IPS-20b (cell line): ENCODE measurements at regions not wholly inside any gene's neighbourhood (a gene's known extent, or its start where the extent isn't known, plus 50 kb on each side); places are given as distances from the start of the nearest gene placed in this dataset.

Source experiments
- H3K27ac ChIP-seq: one replicate; pipeline ENCODE4 v1.5.1; 2013; ENCODE audit warnings: low read length
- H3K27me3 ChIP-seq: 2 replicates; pipeline ENCODE4 v1.6.1; 2013; ENCODE audit warnings: mild to moderate bottlenecking, low read length, inconsistent platforms; ENCODE audit not compliant: insufficient read depth
- H3K36me3 ChIP-seq: 2 replicates; pipeline ENCODE4 v1.6.1; 2013; ENCODE audit warnings: low read depth, mild to moderate bottlenecking, inconsistent platforms, low read length, moderate library complexity; ENCODE audit not compliant: insufficient read depth
- H3K4me1 ChIP-seq: 2 replicates; pipeline ENCODE4 v1.6.1; 2013; ENCODE audit warnings: mild to moderate bottlenecking, control low read depth, inconsistent platforms, low read length, moderate library complexity; ENCODE audit not compliant: insufficient read depth
- H3K4me3 ChIP-seq: 2 replicates; pipeline ENCODE4 v1.5.1; 2013; ENCODE audit warnings: mild to moderate bottlenecking, low read length, inconsistent platforms
- H3K9ac ChIP-seq: 2 replicates; pipeline ENCODE4 v1.6.1; 2013; ENCODE audit warnings: low read depth, mild to moderate bottlenecking, inconsistent platforms, low read length, moderate library complexity
- H3K9me3 ChIP-seq: 2 replicates; pipeline ENCODE4 v1.6.1; 2013; ENCODE audit warnings: mild to moderate bottlenecking, low read depth, low read length, inconsistent platforms; ENCODE audit not compliant: insufficient read depth

DNA sequence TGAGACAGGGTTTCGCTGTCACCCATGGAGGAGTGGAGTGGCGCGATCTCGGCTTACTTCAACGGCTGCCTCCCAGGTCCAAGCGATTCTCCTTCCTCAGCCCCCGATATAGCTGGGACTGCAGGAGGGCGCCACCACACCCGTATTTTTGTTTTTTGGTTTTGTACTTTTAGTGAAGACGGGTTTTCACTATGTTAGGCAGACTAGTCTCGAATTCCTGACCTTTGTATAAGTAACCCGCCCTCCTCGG, 115.4 kb upstream of the BTN3A2 start:
- H3K4me1 ChIP-seq: no peaks in the 10 kb centered on the region
- peak overlapping the region; percentile 100 for H3K9ac ChIP-seq
- H3K27me3 ChIP-seq: no peaks in the 10 kb centered on the region
- peak overlapping the region; percentile 100 for H3K27ac ChIP-seq
- H3K9me3 ChIP-seq: no peaks in the 10 kb centered on the region
- H3K4me3 ChIP-seq: peak overlapping the region; percentile 95
- no peaks in the 10 kb centered on the region for H3K36me3 ChIP-seq

- Histone ChIP-seq H3K9ac (peak overlapping the region; percentile 100), H3K27ac (peak overlapping the region; percentile 100), H3K4me3 (peak overlapping the region; percentile 95), H3K9me3 (no peaks in the 10 kb centered on the region), H3K4me1 (no peaks in the 10 kb centered on the region), H3K36me3 (no peaks in the 10 kb centered on the region), H3K27me3 (no peaks in the 10 kb centered on the region)
Observed at GRCh38 chr6:26249957-26250697, 114.9 kb upstream of the BTN3A2 start.

DNA sequence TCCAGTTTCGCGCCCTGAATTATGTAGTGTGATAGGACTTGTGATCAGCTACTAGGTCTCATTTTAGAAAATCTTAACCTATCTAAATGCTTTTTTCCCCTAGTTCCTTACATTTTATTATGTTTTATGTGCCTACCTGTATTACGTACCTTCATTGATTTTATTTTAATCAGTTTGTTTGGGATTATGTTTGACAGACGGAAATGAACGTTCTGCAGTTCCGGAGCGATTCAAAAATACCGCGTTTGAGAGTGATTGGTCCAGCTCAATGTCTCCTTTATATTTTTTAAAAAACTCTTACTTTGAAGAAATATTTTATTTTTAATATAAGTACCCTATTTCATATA, 114.3 kb upstream of the BTN3A2 start:
- Histone ChIP-seq H3K4me1 (no peaks in the 10 kb centered on the region), H3K9me3 (no peaks in the 10 kb centered on the region), H3K36me3 (no peaks in the 10 kb centered on the region), H3K27me3 (no peaks in the 10 kb centered on the region), H3K9ac (peak overlapping the region; percentile 100), H3K27ac (peak overlapping the region; percentile 100), H3K4me3 (peak overlapping the region; percentile 95)

DNA sequence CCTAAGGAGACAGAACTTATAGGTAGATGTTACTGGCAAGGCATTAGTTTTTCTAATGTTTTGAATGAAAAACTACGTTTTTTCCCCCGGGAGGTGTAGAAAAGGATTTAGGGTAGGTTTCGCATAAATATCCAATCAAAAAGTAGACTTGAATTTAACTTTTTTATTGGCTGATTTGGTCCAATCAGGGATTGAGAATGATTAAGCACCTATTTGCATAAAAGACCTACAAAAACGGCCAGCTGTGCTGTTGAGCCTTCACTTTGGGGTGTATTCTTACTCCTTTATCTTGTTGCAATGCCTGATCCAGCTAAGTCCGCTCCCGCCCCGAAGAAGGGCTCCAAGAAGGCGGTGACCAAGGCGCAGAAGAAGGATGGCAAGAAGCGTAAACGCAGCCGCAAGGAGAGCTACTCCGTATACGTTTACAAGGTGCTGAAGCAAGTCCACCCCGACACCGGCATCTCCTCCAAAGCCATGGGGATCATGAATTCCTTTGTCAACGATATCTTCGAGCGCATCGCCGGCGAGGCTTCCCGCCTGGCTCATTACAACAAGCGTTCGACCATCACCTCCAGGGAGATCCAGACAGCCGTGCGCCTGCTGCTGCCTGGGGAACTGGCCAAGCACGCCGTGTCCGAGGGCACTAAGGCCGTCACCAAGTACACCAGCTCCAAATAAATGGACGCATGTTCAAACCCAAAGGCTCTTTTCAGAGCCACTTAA, 113.5 kb upstream of the BTN3A2 start:
- Histone ChIP-seq H3K9me3 (no peaks in the 10 kb centered on the region), H3K36me3 (no peaks in the 10 kb centered on the region), H3K4me1 (no peaks in the 10 kb centered on the region), H3K4me3 (peak overlapping the region; percentile 95), H3K9ac (peak overlapping the region; percentile 100), H3K27me3 (no peaks in the 10 kb centered on the region), H3K27ac (peak overlapping the region; percentile 74)

DNA sequence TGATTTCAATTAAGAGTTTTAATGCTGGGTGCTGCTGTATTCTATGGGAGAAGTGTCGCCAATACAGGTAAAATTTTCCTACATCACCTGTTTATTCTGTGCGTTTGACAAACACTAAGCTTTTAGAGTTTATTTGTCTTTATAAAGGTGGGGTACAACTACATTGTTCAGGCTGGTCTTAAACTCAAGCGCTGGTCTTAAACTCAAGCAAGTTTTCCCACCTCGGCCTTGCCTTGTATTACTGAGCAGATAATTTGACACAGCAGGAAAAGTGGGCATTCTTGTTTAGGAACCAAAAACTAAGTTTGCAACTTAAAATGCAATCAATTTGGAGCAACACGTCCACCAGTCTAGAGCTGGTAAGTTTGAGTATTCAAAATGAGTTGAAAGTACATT, 112.9 kb upstream of the BTN3A2 start:
- H3K27ac ChIP-seq: peak overlapping the region; percentile 65
- peak overlapping the region; percentile 95 for H3K4me3 ChIP-seq
- H3K36me3 ChIP-seq: no peaks in the 10 kb centered on the region

GRCh38 chr6:26254724-26255123, 110.3 kb upstream of the BTN3A2 start:
- H3K27me3 ChIP-seq: no peaks in the 10 kb centered on the region
- no peak overlapping the region for H3K9ac ChIP-seq
- no peaks in the 10 kb centered on the region for H3K9me3 ChIP-seq
- H3K4me3 ChIP-seq: peak overlapping the region; percentile 27; the same call in 1 of the 2 replicates
- peaks cover 4% of the 10 kb centered on the region; the same call in 1 of the 2 replicates for H3K4me1 ChIP-seq
- H3K36me3 ChIP-seq: no peaks in the 10 kb centered on the region
- H3K27ac ChIP-seq: no peak overlapping the region

More for the DNA sequence above, 112.9 kb upstream of the BTN3A2 start:
- H3K4me1 ChIP-seq: no peaks in the 10 kb centered on the region
- H3K9ac ChIP-seq: peak overlapping the region; percentile 100
- H3K27me3 ChIP-seq: no peaks in the 10 kb centered on the region
- H3K9me3 ChIP-seq: no peaks in the 10 kb centered on the region

DNA sequence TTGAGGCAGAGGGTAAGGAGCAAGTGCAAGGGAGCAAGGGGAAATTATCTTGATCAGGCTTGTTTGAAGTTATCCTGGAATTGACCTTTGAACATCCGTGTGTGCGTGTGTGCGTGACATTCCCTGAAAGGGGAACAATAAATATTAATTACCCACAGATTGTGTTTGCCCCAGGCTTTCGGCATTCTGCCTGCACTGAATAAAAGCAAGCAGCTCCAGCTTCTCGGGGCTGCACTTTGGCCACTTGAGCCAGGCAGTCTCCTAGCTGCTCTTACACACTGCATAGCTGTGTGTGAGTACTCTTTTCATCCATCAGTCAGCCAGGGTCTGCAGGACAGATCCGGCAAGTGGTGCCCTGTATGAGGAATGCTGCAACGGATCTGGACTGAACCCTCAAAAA, 107.7 kb upstream of the BTN3A2 start:
- Histone ChIP-seq H3K36me3 (no peaks in the 10 kb centered on the region), H3K4me1 (peaks cover 4% of the 10 kb centered on the region; the same call in 1 of the 2 replicates), H3K9me3 (no peaks in the 10 kb centered on the region), H3K9ac (no peak overlapping the region), H3K27ac (no peak overlapping the region), H3K27me3 (no peaks in the 10 kb centered on the region), H3K4me3 (no peak overlapping the region)

- Histone ChIP-seq H3K27ac (no peak overlapping the region), H3K36me3 (no peaks in the 10 kb centered on the region), H3K9ac (no peak overlapping the region), H3K4me1 (peaks cover 4% of the 10 kb centered on the region; the same call in 1 of the 2 replicates), H3K9me3 (no peaks in the 10 kb centered on the region), H3K27me3 (no peaks in the 10 kb centered on the region), H3K4me3 (no peak overlapping the region)
Observed at GRCh38 chr6:26258212-26258977, 106.6 kb upstream of the BTN3A2 start.

DNA sequence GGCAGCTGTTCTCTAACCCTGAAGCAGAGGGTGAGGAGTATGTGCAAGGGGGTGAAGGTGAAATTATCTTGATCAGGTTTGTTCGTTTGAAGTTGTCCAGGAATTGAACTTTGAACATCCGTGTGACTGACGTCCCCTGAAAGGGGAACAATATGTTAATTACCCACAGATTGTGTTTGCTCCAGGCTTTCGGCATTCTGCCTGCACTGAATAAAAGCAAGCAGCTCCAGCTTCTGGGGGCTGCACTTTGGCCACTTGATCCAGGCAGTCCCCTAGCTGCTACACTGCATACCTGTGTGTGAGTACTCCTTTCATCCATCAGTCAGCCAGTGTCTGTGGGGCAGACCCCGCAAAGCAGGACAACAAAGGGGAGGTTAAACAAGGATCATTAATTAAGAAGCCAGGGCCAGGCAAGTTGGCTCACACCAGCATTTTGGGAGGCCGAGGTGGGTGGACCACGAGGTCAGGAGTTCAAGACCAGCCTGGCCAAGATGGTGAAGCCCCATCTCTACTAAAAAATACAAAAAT, 104.8 kb upstream of the BTN3A2 start:
- Histone ChIP-seq H3K9me3 (no peaks in the 10 kb centered on the region), H3K9ac (no peak overlapping the region), H3K4me3 (no peak overlapping the region), H3K27me3 (no peaks in the 10 kb centered on the region), H3K36me3 (no peaks in the 10 kb centered on the region), H3K27ac (no peak overlapping the region), H3K4me1 (peaks cover 10% of the 10 kb centered on the region; the same call in 1 of the 2 replicates)

DNA sequence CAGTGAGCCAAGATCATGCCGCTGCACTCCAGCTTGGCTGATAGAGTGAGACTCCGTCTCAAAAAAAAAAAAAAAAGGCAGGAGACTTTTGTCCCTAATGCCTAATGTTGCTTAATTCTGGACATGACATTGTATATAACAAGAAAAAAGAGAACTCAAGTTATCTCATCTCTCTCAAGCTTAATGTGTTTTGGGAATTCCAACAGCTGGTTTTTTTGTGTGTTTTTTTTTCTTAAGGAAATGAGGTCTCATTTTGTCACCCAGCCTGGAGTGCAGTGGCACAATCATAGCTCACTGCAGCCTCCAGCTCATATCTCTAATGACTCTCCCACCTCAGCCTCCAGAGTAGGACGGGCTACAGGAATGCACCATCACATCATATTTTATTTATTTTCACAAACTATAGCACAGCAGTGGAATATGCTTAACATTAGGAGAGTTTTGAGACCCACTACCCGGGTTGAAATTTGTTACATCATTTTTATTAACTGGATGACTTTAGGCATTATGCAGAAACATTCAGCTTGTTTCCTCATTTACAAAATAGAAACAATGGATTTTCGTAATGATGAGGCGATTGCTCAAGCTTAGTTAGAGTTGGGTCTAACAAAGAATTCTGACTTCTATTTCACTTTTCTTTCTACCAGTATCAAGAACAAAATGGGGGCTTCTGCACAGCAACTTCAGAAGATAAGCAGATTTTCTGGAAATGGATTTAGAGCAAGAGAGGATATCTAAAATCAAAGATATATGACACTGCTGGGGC, 104.1 kb upstream of the BTN3A2 start:
- Histone ChIP-seq H3K27ac (no peak overlapping the region), H3K4me3 (no peak overlapping the region), H3K9me3 (no peaks in the 10 kb centered on the region), H3K4me1 (peaks cover 10% of the 10 kb centered on the region; the same call in 1 of the 2 replicates), H3K9ac (no peak overlapping the region), H3K36me3 (no peaks in the 10 kb centered on the region), H3K27me3 (no peaks in the 10 kb centered on the region)

GRCh38 chr6:26264547-26264946, 100.5 kb upstream of the BTN3A2 start:
- Histone ChIP-seq H3K36me3 (no peaks in the 10 kb centered on the region), H3K4me3 (no peak overlapping the region), H3K9me3 (no peaks in the 10 kb centered on the region), H3K27ac (no peak overlapping the region), H3K9ac (no peak overlapping the region), H3K4me1 (peaks cover 6% of the 10 kb centered on the region; the same call in 1 of the 2 replicates), H3K27me3 (no peaks in the 10 kb centered on the region)
